ACHN (cell line): ENCODE measurements at regions not wholly inside any gene's neighbourhood (a gene's known extent, or its start where the extent isn't known, plus 50 kb on each side); places are given as distances from the start of the nearest gene placed in this dataset.
"Not testable (repeated sequence)": the region's sequence is repeated elsewhere in the genome, so short reads cannot be mapped to it uniquely, and the experiment has no call there.

Experiments
- DNase-seq: peaks from one replicate; pipeline ENCODE4 v3.0.0-alpha.2; 2015
- in situ Hi-C: cut with HindIII; loops from 2 replicates; pipeline ENCODE4 v1.10.0; 2017; ENCODE audit warnings: low sequenced_read_pairs, low pct_ligation_motif_present, low pct_unique_long_range_greater_than_20kb

DNA sequence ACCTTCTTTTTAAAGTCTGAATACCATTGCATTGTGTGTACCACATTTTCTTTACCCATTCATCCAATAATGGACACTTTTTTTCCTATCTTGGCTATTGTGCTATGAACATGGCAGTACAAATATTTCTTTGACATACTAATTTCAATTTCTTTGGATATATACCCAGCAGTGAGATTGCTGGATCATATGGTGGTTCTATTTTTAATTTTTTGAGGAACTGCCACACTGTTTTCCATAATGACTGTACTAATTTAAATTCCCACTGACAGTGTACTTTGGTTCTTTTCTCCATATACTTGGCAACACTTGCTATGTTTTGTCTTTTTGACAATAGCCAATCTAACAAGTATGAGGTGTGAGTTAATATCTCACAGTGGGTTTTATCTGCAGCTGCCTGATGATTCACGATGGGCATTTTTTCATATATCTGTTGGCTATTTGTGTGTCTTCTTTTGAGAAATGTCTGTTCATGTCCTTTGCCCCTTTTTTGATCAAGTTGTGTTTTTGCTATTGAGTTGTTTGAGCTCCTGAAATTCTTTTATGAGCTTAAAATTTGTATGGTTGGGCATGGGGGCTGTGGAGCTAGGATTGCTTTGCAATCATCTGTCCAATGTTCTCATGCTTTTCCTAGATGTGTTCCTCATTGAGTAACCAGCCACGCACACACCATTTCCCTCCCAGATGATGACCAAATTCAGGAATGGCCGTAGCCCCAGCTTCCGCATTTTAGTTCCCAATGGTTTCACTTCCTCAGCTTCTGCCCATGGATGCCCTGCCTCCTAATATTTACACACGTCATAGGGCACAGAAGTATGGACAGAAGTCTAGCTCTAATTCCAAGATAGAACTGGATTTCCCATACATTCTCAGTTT is 380.0 kb upstream of the SGCG start:
- DNase-seq: no peak
- in situ Hi-C loops: no loop called here

DNA sequence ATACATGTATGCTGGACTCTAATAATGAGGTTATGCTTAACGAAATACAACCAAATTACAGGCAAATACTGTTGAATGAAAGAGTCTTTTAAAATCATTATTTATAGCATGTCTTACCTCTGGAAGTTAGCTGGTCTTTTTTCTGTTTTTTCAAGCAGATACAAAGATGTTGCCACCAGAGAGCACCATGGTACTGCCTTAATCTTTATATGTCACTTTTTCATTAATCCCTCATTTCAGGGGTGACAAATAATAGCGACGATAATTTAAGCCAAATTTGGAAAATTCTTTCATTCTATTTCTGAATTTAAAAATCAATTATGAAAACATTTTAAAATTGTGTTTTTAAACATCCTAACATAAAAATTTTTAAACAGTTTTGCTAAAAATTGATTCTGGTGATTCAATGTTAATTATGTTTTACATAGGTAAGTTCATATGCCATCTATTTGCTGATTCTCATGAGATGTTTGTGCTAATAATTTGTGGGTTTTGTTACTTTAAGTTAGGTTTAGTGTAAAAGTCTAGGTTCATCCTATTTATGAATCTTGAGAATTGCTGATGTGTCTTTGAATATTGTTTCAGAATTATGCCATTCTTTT is 379.3 kb upstream of the SGCG start:
- peak; percentile 53 for DNase-seq

GRCh38 chr13:22812793-22813192 is 368.0 kb upstream of the SGCG start:
- in situ Hi-C loops: no loop called here
- DNase-seq: no peak

More for the DNA sequence above, 379.3 kb upstream of the SGCG start:
- in situ Hi-C loops: no loop called here

GRCh38 chr13:22813531-22814377 is 367.0 kb upstream of the SGCG start:
- in situ Hi-C loops, DNase-seq: not testable (repeated sequence)

- in situ Hi-C loops, DNase-seq: not testable (repeated sequence)
These were observed 366.3 kb upstream of the SGCG start for GRCh38 chr13:22814433-22814832.

GRCh38 chr13:22821589-22821988 is 359.2 kb upstream of the SGCG start:
- in situ Hi-C loops: no loop called here
- no peak for DNase-seq

- in situ Hi-C loops: no loop called here
- DNase-seq: no peak
These were observed 355.6 kb upstream of the SGCG start for GRCh38 chr13:22825186-22825585.

DNA sequence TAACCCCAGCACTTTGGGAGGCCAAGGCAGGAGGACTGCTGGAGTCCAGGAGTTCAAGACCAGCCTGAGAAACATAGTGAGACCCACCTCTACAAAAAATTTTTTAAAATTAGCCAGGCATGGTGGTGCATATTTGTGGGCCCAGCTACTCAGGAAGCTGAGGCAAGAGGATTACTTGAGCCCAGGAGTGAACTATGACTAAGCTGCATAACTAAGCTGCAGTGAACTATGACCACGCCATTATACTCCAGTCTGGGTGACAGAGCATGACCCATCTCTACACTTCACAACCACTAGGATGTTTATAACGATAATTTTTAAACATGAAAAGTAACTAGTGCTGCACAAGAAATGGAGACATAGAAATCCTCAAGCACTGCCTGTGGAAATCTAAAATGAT is 352.7 kb upstream of the SGCG start:
- peak; percentile 93 for DNase-seq
- in situ Hi-C loops: no loop called here

DNA sequence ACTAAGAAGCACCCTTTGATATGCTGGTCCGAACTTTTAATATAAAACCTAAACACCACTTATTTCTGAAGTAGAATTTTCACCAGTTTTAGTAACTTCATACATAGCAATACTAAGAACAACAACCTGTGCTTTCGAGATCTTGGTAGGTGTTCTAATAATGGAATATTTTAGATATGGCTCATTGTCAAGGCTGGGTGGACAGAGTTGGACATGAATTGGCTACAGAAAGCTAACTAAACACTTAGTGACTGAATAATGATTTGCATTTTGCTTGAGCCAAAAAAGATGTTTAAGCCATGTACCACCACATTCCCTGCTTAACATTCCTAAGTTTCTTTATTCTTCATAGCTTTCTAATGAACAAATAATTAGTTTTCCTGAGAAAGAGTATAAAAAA is 344.3 kb upstream of the SGCG start:
- in situ Hi-C loops: no loop called here
- peak; percentile 25 for DNase-seq

GRCh38 chr13:22837980-22838647 is 342.7 kb upstream of the SGCG start:
- no peak for DNase-seq
- in situ Hi-C loops: no loop called here

GRCh38 chr13:22839603-22840530 is 340.9 kb upstream of the SGCG start:
- in situ Hi-C loops: no loop called here

GRCh38 chr13:22846551-22846950 is 334.2 kb upstream of the SGCG start:
- DNase-seq: no peak
- in situ Hi-C loops: no loop called here

More at GRCh38 chr13:22839603-22840530, 340.9 kb upstream of the SGCG start:
- DNase-seq: no peak

- DNase-seq: peak; percentile 35
- in situ Hi-C loops: no loop called here
These were observed 332.2 kb upstream of the SGCG start for GRCh38 chr13:22848539-22849052.

DNA sequence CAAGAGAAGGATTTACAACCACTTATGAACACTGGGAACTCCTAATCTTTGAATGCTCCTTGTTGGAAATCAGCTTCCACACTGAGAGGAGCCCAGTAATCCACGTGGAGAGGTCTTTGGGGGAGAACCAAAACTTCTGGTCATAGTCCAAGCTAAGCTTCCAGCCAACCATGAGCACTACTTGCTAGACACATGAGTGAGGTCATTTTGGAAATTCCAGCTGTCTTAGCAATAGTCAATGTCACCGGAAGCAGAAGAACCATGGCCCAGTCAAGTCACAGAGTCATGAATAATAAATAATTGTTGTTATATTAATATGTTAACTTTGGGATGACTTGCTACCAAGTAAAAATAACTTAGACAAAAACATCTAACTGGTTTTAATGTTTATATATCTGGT is 324.9 kb upstream of the SGCG start:
- no peak for DNase-seq
- in situ Hi-C loops: no loop called here

DNA sequence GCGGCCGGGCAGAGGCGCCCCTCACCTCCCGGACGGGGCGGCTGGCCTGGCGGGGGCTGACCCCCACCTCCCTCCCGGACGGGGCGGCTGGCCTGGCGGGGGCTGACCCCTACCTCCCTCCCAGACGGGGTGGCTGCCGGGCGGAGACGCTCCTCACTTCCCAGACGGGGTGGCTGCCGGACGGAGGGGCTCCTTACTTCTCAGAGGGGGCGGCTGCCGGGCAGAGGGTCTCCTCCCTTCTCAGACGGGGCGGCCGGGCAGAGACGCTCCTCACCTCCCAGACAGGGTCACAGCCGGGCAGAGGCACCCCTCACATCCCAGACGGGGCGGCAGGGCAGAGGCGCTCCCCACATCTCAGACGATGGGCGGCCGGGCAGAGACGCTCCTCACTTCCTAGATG is 321.8 kb upstream of the SGCG start:
- DNase-seq, in situ Hi-C loops: not testable (repeated sequence)

GRCh38 chr13:22859411-22859810 is 321.4 kb upstream of the SGCG start:
- DNase-seq, in situ Hi-C loops: not testable (repeated sequence)

- no peak for DNase-seq
- in situ Hi-C loops: no loop called here
These were observed 318.8 kb upstream of the SGCG start for GRCh38 chr13:22861958-22862466.
